ENCODE measurements at regions not wholly inside any gene's neighbourhood (a gene's known extent, or its start where the extent isn't known, plus 50 kb on each side); places are given as distances from the start of the nearest gene placed in this dataset.

DNA sequence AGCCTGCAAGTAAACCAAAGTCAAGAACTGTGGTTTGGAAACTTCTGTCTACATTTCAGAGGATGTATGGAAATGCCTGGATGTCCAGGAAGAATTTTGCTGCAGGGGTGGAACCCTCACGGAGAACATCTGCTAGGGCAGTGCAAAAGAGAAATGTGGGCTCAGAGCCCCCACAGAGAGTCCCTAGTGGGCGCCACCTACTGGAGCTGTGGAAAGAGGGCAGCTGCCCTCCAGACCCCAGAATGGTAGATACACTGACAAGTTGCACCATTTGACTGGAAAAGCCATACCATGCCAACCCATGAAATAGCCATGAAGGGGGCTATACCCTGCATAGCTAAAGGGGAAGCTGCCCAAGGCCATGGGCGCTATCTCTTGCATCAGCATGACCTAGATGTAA lies 1672.4 kb downstream of the KCNT2 start:
- no peak for TF ChIP-seq DNMT1 (IDR thresholded peaks at IDR 0.05)
- no peak for TF ChIP-seq ESRRB (CRISPR knock-in tag; IDR thresholded peaks at IDR 0.05; ENCODE audit: borderline replicate concordance)
- no peak for TF ChIP-seq ZNF263 (CRISPR knock-in tag; IDR thresholded peaks at IDR 0.05; ENCODE audit: borderline replicate concordance)
- no peak for TF ChIP-seq SMC3 (conservative IDR thresholded peaks at IDR 0.05; ENCODE audit: insufficient read depth, low read depth, low read length)
- TF ChIP-seq MXI1 (IDR thresholded peaks at IDR 0.05; ENCODE audit: low read depth, low read length), result no peak
- 0 out of 6 replicates have a peak, but pooled peaks of 1 of the 3 experiments have one; percentile 34 for TF ChIP-seq CTCF (IDR thresholded peaks at IDR 0.05 in 2 of 3, conservative IDR thresholded peaks at IDR 0.05 in 1 of 3; ENCODE audit: insufficient read depth in 2 of 3, low read depth in 1 of 3, low read length in 3 of 3)
- no peak for TF ChIP-seq NCOA6 (IDR thresholded peaks at IDR 0.05)

Measured in K562 (cell line).